ENCODE measurements at regions not wholly inside any gene's neighbourhood (a gene's known extent, or its start where the extent isn't known, plus 50 kb on each side); places are given as distances from the start of the nearest gene placed in this dataset.
"Not testable (repeated sequence)": the region's sequence is repeated elsewhere in the genome, so short reads cannot be mapped to it uniquely, and the experiment has no call there.

- H3K27me3 ChIP-seq = no peaks in the 10 kb centered on the region
- intact Hi-C loops (cut with DNase I) = no loop called here
- no peak for DNase-seq
- H3K27ac ChIP-seq = no peak overlapping the region
- ATAC-seq = no peak
- no peaks in the 10 kb centered on the region for H3K36me3 ChIP-seq
- 78% methylated on average over 4 of the region's 5 CpGs for WGBS (ENCODE audit: insufficient coverage, low coverage, low lambda C conversion rate, missing lambda C conversion rate)
- no peaks in the 10 kb centered on the region for H3K9me3 ChIP-seq
- H3K4me3 ChIP-seq = no peak overlapping the region
- TF ChIP-seq POLR2A (IDR thresholded peaks at IDR 0.05) = no peak
- no peaks in the 10 kb centered on the region for H3K4me1 ChIP-seq
These were observed 128.9 kb upstream of the ZNF217 start for GRCh38 chr20:53722515-53723036.

- DNase-seq; H3K9me3 ChIP-seq; H3K27me3 ChIP-seq; intact Hi-C loops (cut with DNase I); ATAC-seq; H3K4me3 ChIP-seq; H3K4me1 ChIP-seq; H3K27ac ChIP-seq; H3K36me3 ChIP-seq: not testable (repeated sequence)
- 93% methylated on average over 6 of the region's 6 CpGs for WGBS (ENCODE audit: insufficient coverage, low coverage, low lambda C conversion rate, missing lambda C conversion rate)
These were observed 127.9 kb upstream of the ZNF217 start for GRCh38 chr20:53721445-53721963.

GRCh38 chr20:53719171-53719803, 125.6 kb upstream of the ZNF217 start:
- intact Hi-C loops (cut with DNase I) = loop anchor here in 1 of 2 donors (10.0 kb wide), 1 partner anchor 66 kb away; no protein-coding TSS in a partner anchor
- not testable (repeated sequence) for H3K4me1 ChIP-seq, ATAC-seq, H3K27ac ChIP-seq, DNase-seq, H3K4me3 ChIP-seq, H3K9me3 ChIP-seq, H3K36me3 ChIP-seq, H3K27me3 ChIP-seq
- WGBS (ENCODE audit: insufficient coverage, low coverage, low lambda C conversion rate, missing lambda C conversion rate) = 94% methylated on average over 7 of the region's 8 CpGs

GRCh38 chr20:53718142-53719021, 124.7 kb upstream of the ZNF217 start:
- WGBS (ENCODE audit: insufficient coverage, low coverage, low lambda C conversion rate, missing lambda C conversion rate) = 78% methylated on average over 12 of the region's 13 CpGs
- H3K36me3 ChIP-seq = no peaks in the 10 kb centered on the region
- H3K9me3 ChIP-seq = no peaks in the 10 kb centered on the region
- ATAC-seq (no peak), DNase-seq (no peak)
- TF ChIP-seq CTCF (IDR thresholded peaks at IDR 0.05) (no peak), POLR2A (IDR thresholded peaks at IDR 0.05) (no peak)
- no peak overlapping the region for H3K27ac ChIP-seq
- intact Hi-C loops (cut with DNase I) = loop anchor here in 1 of 2 donors (10.0 kb wide), 1 partner anchor 66 kb away; no protein-coding TSS in a partner anchor
- H3K27me3 ChIP-seq = no peaks in the 10 kb centered on the region
- peaks cover 0 to 6% (median under 1%) of the 10 kb centered on the region in 4 donors for H3K4me1 ChIP-seq
- no peak overlapping the region for H3K4me3 ChIP-seq

GRCh38 chr20:53716395-53716794, 122.8 kb upstream of the ZNF217 start:
- ATAC-seq (no peak), DNase-seq (no peak)
- H3K9me3 ChIP-seq = no peaks in the 10 kb centered on the region
- no peaks in the 10 kb centered on the region for H3K27me3 ChIP-seq
- no peaks in the 10 kb centered on the region for H3K36me3 ChIP-seq
- intact Hi-C loops (cut with DNase I) = loop anchor here in 1 of 2 donors (10.0 kb wide), 1 partner anchor 68 kb away; no protein-coding TSS in a partner anchor
- peak overlapping the region in 2 of 3 donors; percentile 1 to 2 for H3K27ac ChIP-seq
- 46% methylated on average over 6 of the region's 6 CpGs for WGBS (ENCODE audit: insufficient coverage, low coverage, low lambda C conversion rate, missing lambda C conversion rate)
- no peak overlapping the region for H3K4me3 ChIP-seq
- peaks cover 0 to 21% (median 8%) of the 10 kb centered on the region in 4 donors for H3K4me1 ChIP-seq
- TF ChIP-seq CTCF (IDR thresholded peaks at IDR 0.05) (peak in 1 of 4 donors; percentile 5), POLR2A (IDR thresholded peaks at IDR 0.05) (no peak)

Data from right lobe of liver (tissue), 6 donors.